ENCODE measurements at regions not wholly inside any gene's neighbourhood (a gene's known extent, or its start where the extent isn't known, plus 50 kb on each side); places are given as distances from the start of the nearest gene placed in this dataset.

- TF ChIP-seq REST (IDR thresholded peaks at IDR 0.05; ENCODE audit: unreplicated experiment): no peak
- no peak for TF ChIP-seq EZH2phosphoT487 (IDR thresholded peaks at IDR 0.05; ENCODE audit: unreplicated experiment)
- no peak for TF ChIP-seq CREB1 (CRISPR knock-in tag; IDR thresholded peaks at IDR 0.05; ENCODE audit: low read depth)
- no peak for TF ChIP-seq EZH2 (IDR thresholded peaks at IDR 0.05; ENCODE audit: low read depth, unreplicated experiment)
These were observed 223.7 kb upstream of the ADAMTS5 start (continued) for GRCh38 chr21:27190601-27191000.

GRCh38 chr21:27189870-27190269 lies 223.0 kb upstream of the ADAMTS5 start:
- H3K79me2 ChIP-seq (replicated peaks; ENCODE audit: insufficient read depth): no peaks in the 10 kb centered on the region
- H2AFZ ChIP-seq: no peak overlapping the region
- no peaks in the 10 kb centered on the region for H3K9me2 ChIP-seq (ENCODE audit: insufficient read depth)
- no peak overlapping the region for H3K27ac ChIP-seq (ENCODE audit: low read depth)
- H3K4me3 ChIP-seq: no peak overlapping the region
- H3K4me3 Mint-ChIP-seq: no peak overlapping the region
- no peaks in the 10 kb centered on the region for H3K27me3 ChIP-seq (ENCODE audit: insufficient read depth)
- H3K36me3 Mint-ChIP-seq (ENCODE audit: low read depth): no peaks in the 10 kb centered on the region; the same call in 2 of the 3 replicates
- no peaks in the 10 kb centered on the region for H3F3A ChIP-seq (replicated peaks; ENCODE audit: low read depth)
- H3K27ac Mint-ChIP-seq: no peak overlapping the region
- no peaks in the 10 kb centered on the region for H3K4me1 ChIP-seq (ENCODE audit: insufficient read depth)
- no peaks in the 10 kb centered on the region for H3K27me3 Mint-ChIP-seq (ENCODE audit: insufficient read depth, low read depth, poor library complexity)
- H3K4me2 ChIP-seq: no peak overlapping the region
- no peak for DNase-seq (ENCODE audit: low spot score)
- H3K9me3 Mint-ChIP-seq: no peaks in the 10 kb centered on the region
- no peaks in the 10 kb centered on the region for H4K20me1 ChIP-seq (replicated peaks; ENCODE audit: insufficient read depth)
- ATAC-seq: no peak
- H3K36me3 ChIP-seq (ENCODE audit: insufficient read depth): no peaks in the 10 kb centered on the region; the same call in 1 of the 2 replicates
- H3K4me1 Mint-ChIP-seq: no peaks in the 10 kb centered on the region
- TF ChIP-seq ZNF331 (CRISPR knock-in tag; IDR thresholded peaks at IDR 0.05; ENCODE audit: low read depth): no peak
- TF ChIP-seq CTCF (conservative IDR thresholded peaks at IDR 0.05; ENCODE audit: low read depth in 2 of 2): no peak
- TF ChIP-seq REST (IDR thresholded peaks at IDR 0.05; ENCODE audit: unreplicated experiment): no peak
- no peak for TF ChIP-seq POLR2AphosphoS5 (IDR thresholded peaks at IDR 0.05; ENCODE audit: low read depth)
- TF ChIP-seq ZNF114 (CRISPR knock-in tag; IDR thresholded peaks at IDR 0.05): no peak
- no peak for TF ChIP-seq EZH2 (IDR thresholded peaks at IDR 0.05; ENCODE audit: low read depth, unreplicated experiment)
- TF ChIP-seq EZH2phosphoT487 (IDR thresholded peaks at IDR 0.05; ENCODE audit: unreplicated experiment): no peak
- no peak for TF ChIP-seq NANOG (IDR thresholded peaks at IDR 0.05; ENCODE audit: borderline replicate concordance)
- no peak for TF ChIP-seq JUNB (IDR thresholded peaks at IDR 0.05; ENCODE audit: unreplicated experiment)

Data from GM23338 (cell line).